GM13976 (cell line): ENCODE measurements at regions not wholly inside any gene's neighbourhood (a gene's known extent, or its start where the extent isn't known, plus 50 kb on each side); places are given as distances from the start of the nearest gene placed in this dataset.

Experiments
- DNase-seq: peaks from one replicate; pipeline ENCODE4 v3.0.0; 2012; ENCODE audit warnings: low spot score
- in situ Hi-C: fragments of 300-500 bp; cut with MboI; formaldehyde crosslinking; loops from one replicate; pipeline ENCODE4 v1.12.0; 2022; ENCODE audit warnings: low sequenced_read_pairs, mixed read lengths, inconsistent platforms; ENCODE audit not compliant: unreplicated experiment
- TF ChIP-seq, protein P1 (sequence below): IDR thresholded peaks from 2 replicates; pipeline ENCODE4 v1.5.1; 2012; ENCODE audit warnings: borderline replicate concordance, mild to moderate bottlenecking; ENCODE audit not compliant: insufficient read depth; ENCODE audit errors: extremely low read depth, missing control alignments, control extremely low read depth

DNA sequence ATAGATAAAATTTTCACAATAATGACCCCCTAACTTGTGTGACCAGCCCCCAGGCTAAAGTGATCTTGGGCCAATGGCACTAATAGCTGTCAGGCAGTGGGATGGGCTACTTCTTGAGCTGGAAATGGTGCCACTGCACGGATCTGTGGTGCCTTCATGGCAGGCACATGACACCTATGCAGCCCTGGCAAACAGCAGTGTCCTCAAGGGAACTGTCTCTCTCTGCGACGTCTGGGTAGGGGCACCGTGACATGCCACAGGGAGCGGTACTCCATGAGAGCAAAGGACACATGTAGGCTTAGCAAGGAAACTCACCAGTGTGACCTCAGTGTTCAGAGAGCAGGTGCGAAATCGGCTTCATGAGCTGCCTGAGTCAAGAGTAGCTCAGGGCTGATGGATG lies 161.7 kb upstream of the TWIST2 start:
- no peak for DNase-seq
- in situ Hi-C loops = no loop called here
- TF ChIP-seq, protein P1, sequence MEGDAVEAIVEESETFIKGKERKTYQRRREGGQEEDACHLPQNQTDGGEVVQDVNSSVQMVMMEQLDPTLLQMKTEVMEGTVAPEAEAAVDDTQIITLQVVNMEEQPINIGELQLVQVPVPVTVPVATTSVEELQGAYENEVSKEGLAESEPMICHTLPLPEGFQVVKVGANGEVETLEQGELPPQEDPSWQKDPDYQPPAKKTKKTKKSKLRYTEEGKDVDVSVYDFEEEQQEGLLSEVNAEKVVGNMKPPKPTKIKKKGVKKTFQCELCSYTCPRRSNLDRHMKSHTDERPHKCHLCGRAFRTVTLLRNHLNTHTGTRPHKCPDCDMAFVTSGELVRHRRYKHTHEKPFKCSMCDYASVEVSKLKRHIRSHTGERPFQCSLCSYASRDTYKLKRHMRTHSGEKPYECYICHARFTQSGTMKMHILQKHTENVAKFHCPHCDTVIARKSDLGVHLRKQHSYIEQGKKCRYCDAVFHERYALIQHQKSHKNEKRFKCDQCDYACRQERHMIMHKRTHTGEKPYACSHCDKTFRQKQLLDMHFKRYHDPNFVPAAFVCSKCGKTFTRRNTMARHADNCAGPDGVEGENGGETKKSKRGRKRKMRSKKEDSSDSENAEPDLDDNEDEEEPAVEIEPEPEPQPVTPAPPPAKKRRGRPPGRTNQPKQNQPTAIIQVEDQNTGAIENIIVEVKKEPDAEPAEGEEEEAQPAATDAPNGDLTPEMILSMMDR = no peak

- no peak for DNase-seq
- in situ Hi-C loops = no loop called here
- TF ChIP-seq, protein P1 = no peak
Observed at GRCh38 chr2:238688193-238689153, 159.4 kb upstream of the TWIST2 start.

GRCh38 chr2:238689331-238689730 lies 158.6 kb upstream of the TWIST2 start:
- no peak for DNase-seq
- in situ Hi-C loops = no loop called here
- TF ChIP-seq, protein P1 = no peak

DNA sequence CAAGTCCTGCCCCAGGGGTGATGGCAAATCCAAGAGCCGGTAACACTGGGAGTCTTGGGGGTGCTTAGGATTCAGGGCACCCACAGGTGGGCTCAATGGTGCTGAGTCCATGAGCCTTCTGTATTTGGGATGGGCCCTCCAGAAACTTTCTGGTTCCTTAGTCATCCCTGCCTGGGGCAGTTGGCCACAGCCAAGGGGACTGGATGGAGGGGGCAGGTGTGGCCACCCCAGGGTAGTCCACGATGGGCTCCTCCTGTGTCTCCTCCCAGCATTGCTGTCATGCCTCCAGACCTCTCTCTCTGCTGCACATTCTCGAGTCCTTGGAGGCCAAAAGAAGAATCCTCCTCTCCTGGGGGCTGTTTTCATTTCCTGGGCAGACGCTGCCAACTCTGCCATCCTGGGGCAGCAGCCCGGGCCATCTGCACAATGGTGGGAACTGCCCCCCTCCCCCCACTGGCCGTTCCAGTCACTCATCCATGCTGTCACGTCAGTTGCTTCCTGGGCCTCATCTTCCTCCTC lies 158.0 kb upstream of the TWIST2 start:
- in situ Hi-C loops = no loop called here
- no peak for DNase-seq
- TF ChIP-seq, protein P1 = no peak

- in situ Hi-C loops = no loop called here
- no peak for DNase-seq
- TF ChIP-seq, protein P1 = no peak
Observed at GRCh38 chr2:238690511-238690910, 157.4 kb upstream of the TWIST2 start.

GRCh38 chr2:238691596-238692491 lies 156.0 kb upstream of the TWIST2 start:
- DNase-seq = no peak
- in situ Hi-C loops = no loop called here
- TF ChIP-seq, protein P1 = no peak
